Cardiac fibroblast (primary cell): ENCODE measurements at regions not wholly inside any gene's neighbourhood (a gene's known extent, or its start where the extent isn't known, plus 50 kb on each side); places are given as distances from the start of the nearest gene placed in this dataset.

ENCODE experiments used
- DNase-seq, 2 donors: peaks; one replicate each; pipeline versions ENCODE4 v3.0.0 to v3.0.0-alpha.2; 2010; ENCODE audit warnings: low read depth in 2 of 2
- H3K4me3 ChIP-seq, 2 donors: replicated peaks in 1 of 2; 1 replicate in 1 of 2; 2 replicates in 1 of 2; pipeline ENCODE4 v1.5.1; 2011; ENCODE audit warnings: low read depth in 2 of 2, low read length in 2 of 2, mild to moderate bottlenecking in 2 of 2, moderate library complexity in 1 of 2
- CTCF ChIP-seq: IDR thresholded peaks from one replicate; pipeline ENCODE4 v1.5.1; 2011; ENCODE audit warnings: low read depth, mild to moderate bottlenecking, low read length, inconsistent platforms

- H3K4me3 ChIP-seq, result no peak overlapping the region
- no peak for DNase-seq
- no peak for TF ChIP-seq CTCF
Measured at GRCh38 chr15:94683902-94684301, 452.5 kb downstream of the MCTP2 start.

- no peak for TF ChIP-seq CTCF
- no peak for DNase-seq
- H3K4me3 ChIP-seq, result no peak overlapping the region
Measured at GRCh38 chr15:94691169-94691568, 459.8 kb downstream of the MCTP2 start.

- no peak for TF ChIP-seq CTCF
- no peak overlapping the region for H3K4me3 ChIP-seq
- no peak for DNase-seq
Measured at GRCh38 chr15:94692710-94693109, 461.3 kb downstream of the MCTP2 start.

DNA sequence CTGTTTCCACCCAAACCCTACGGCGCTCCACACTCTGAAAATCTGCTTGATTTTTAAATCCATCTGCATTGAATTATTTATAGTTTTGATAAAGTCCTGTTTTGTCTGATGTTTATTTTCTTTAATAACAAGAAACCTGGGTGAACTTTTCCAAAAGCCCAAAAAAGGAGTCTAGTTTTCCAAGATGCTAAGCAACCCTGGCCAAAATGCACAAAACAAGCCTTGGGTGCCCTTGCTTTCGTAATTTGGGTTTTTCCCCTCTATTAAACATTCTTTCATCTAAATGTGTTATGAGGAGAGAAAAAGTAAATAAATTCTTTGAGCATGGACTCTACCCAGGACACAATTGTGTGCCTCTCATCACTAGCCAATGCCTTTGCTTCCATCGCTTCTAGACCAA, 468.9 kb downstream of the MCTP2 start:
- H3K4me3 ChIP-seq, result no peak overlapping the region
- DNase-seq, result no peak
- TF ChIP-seq CTCF, result no peak

DNA sequence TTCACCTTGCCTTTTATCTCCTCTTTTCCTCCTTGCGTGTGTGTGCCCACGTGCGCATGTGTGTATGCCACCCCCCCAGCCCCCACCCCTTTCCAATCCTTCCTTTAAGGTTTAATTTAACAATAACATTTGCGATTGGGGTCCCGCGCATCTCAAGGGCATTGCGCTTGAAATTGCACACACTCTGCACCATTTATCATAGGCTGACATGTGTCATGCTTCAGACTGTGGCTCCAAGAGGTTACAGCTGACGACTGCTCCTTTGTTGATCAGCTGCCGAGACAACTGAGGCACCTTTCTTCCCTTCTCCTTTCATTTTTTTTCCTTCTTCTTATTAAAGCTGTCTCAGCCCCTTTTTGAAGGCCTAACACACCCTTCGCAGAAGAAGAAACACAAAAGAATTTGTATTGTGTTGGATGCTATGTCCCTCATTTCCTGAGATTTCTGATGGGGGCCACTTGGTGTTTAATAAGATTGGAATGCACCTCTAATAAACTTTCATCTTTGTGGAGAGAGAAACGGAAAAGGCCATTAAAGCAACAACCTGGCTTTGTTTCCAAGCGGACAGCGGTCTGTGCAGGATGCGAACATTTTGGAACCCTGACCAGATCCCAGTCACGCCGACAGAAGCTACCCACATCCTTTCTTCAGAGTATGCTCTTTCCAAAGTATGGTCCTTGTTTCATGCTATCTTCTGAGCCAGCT, 470.1 kb downstream of the MCTP2 start:
- no peak overlapping the region for H3K4me3 ChIP-seq
- TF ChIP-seq CTCF, result no peak
- DNase-seq, result no peak

DNA sequence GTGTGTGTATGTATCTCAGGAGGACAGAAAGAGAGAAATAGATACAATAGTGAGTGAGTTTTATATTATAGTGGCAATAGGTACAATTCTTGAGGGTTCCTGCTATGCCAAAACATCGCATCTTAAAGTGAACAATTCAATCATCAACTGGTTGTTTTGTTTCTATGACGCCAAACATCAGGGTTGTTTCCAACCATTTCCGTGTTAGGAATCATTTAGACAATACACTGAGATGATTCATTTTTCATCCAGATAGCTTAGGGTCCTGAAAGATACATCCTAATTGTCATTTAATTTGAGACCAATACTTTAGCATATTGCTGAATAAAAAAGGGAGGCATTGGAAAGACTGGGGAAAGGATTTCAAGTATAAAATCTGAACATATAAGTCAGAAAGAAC, 472.2 kb downstream of the MCTP2 start:
- no peak for TF ChIP-seq CTCF
- no peak overlapping the region for H3K4me3 ChIP-seq
- no peak for DNase-seq

- DNase-seq, result no peak
- no peak for TF ChIP-seq CTCF
- no peak overlapping the region for H3K4me3 ChIP-seq
Measured at GRCh38 chr15:94704421-94704820, 473.1 kb downstream of the MCTP2 start.
